Hepatocyte (in vitro differentiated cells): ENCODE measurements at regions not wholly inside any gene's neighbourhood (a gene's known extent, or its start where the extent isn't known, plus 50 kb on each side); places are given as distances from the start of the nearest gene placed in this dataset.

Source experiments
- CTCF ChIP-seq: fragments of 200-600 bp; sonication (generic); IDR thresholded peaks from 2 replicates; pipeline ENCODE4 v1.5.1; 2016; ENCODE audit warnings: antibody characterized with exemption, mild to moderate bottlenecking; ENCODE audit not compliant: poor library complexity
- EZH2 ChIP-seq: fragments of 200-600 bp; sonication (generic); IDR thresholded peaks from 2 replicates; pipeline ENCODE4 v1.6.1; 2016; ENCODE audit warnings: antibody characterized with exemption, mild to moderate bottlenecking, borderline replicate concordance
- EZH2phosphoT487 ChIP-seq: fragments of 200-600 bp; sonication (generic); IDR thresholded peaks from one replicate; pipeline ENCODE4 v1.6.1; 2018; ENCODE audit warnings: antibody characterized with exemption, mild to moderate bottlenecking, low read depth, moderate library complexity; ENCODE audit not compliant: unreplicated experiment, severe bottlenecking

- TF ChIP-seq EZH2 (no peak), CTCF (no peak), EZH2phosphoT487 (no peak)
Measured at GRCh38 chr4:181855307-181855706, 387.9 kb upstream of the TENM3 start.
